Tibial nerve (tissue), 4 donors: ENCODE measurements at regions not wholly inside any gene's neighbourhood (a gene's known extent, or its start where the extent isn't known, plus 50 kb on each side); places are given as distances from the start of the nearest gene placed in this dataset.
"Not testable (repeated sequence)": the region's sequence is repeated elsewhere in the genome, so short reads cannot be mapped to it uniquely, and the experiment has no call there.

ENCODE experiments used
- DNase-seq, 2 donors: peaks; one replicate each; pipeline ENCODE4 v3.0.0-alpha.2; 2019; ENCODE audit warnings: low spot score in 2 of 2
- H3K27ac ChIP-seq, 4 donors: fragments of 200-600 bp; sonication (generic) in 3 of 4; one replicate each; pipeline ENCODE4 v1.5.1; 2017 to 2019; ENCODE audit warnings: mild to moderate bottlenecking in 1 of 4
- H3K27me3 ChIP-seq, 2 donors: fragments of 200-600 bp; sonication (generic) in 1 of 2; one replicate each; pipeline versions ENCODE4 v1.5.1 to v1.6.0; 2017 to 2019
- H3K36me3 ChIP-seq, 3 donors: fragments of 200-600 bp; sonication (generic); one replicate each; pipeline ENCODE4 v1.5.1; 2018 to 2019
- H3K4me1 ChIP-seq, 4 donors: fragments of 200-600 bp; sonication (generic) in 3 of 4; one replicate each; pipeline ENCODE4 v1.5.1; 2017 to 2019
- H3K4me3 ChIP-seq, 4 donors: fragments of 200-600 bp; sonication (generic) in 3 of 4; one replicate each; pipeline ENCODE4 v1.5.1; 2017 to 2019; ENCODE audit warnings: mild to moderate bottlenecking in 1 of 4, moderate library complexity in 1 of 4
- H3K9me3 ChIP-seq, 4 donors: fragments of 200-600 bp; sonication (generic) in 3 of 4; one replicate each; pipeline ENCODE4 v1.5.1; 2017 to 2019
- EP300 ChIP-seq, 2 donors: sonication (generic); formaldehyde crosslinking; IDR thresholded peaks; one replicate each; pipeline ENCODE4 v1.6.1; 2017; ENCODE audit warnings: antibody characterized with exemption in 2 of 2, mild to moderate bottlenecking in 1 of 2
- POLR2A ChIP-seq, 2 donors: fragments of 450-650 bp; IDR thresholded peaks; one replicate each; pipeline ENCODE4 v1.6.1; 2017; ENCODE audit warnings: antibody characterized with exemption in 2 of 2, mild to moderate bottlenecking in 2 of 2, moderate library complexity in 2 of 2
- WGBS, 2 donors: methylation state at CpG; one replicate each; pipeline ENCODE4 v1.1.5; 2018; 5-methylcytosine and 5-hydroxymethylcytosine counted together
- TF ChIP-seq, protein P1 (sequence below), 5 experiments: fragments of 200-600 bp in 3 of 5; fragments of 450-650 bp in 2 of 5; sonication (generic) in 3 of 5; IDR thresholded peaks; one replicate each; pipeline ENCODE4 v1.5.1; 2016 to 2019; ENCODE audit warnings: antibody characterized with exemption in 5 of 5, mild to moderate bottlenecking in 3 of 5, moderate library complexity in 2 of 5

DNA sequence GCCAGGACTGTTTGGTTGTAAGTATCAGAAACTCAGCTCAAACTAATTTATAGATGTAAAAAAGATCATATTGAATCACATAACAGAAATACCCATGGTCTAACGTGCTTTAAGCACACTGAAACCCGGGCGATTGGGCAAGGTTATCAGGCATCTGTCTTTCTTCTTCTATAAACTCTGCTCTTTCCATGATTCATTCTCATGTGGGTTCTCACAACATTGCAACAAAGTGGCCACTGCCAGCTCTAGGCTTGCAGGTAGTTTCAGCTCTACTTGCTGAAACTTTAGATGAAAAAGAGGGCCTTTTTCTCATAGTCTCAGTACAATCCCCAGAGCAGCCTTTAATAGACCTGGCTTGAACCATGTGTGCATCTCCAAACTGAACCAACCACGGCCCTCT is 456.1 kb downstream of the MFSD1 start:
- no peak for TF ChIP-seq EP300 (IDR thresholded peaks at IDR 0.05)
- TF ChIP-seq POLR2A (IDR thresholded peaks at IDR 0.05) = no peak
- TF ChIP-seq, protein P1, sequence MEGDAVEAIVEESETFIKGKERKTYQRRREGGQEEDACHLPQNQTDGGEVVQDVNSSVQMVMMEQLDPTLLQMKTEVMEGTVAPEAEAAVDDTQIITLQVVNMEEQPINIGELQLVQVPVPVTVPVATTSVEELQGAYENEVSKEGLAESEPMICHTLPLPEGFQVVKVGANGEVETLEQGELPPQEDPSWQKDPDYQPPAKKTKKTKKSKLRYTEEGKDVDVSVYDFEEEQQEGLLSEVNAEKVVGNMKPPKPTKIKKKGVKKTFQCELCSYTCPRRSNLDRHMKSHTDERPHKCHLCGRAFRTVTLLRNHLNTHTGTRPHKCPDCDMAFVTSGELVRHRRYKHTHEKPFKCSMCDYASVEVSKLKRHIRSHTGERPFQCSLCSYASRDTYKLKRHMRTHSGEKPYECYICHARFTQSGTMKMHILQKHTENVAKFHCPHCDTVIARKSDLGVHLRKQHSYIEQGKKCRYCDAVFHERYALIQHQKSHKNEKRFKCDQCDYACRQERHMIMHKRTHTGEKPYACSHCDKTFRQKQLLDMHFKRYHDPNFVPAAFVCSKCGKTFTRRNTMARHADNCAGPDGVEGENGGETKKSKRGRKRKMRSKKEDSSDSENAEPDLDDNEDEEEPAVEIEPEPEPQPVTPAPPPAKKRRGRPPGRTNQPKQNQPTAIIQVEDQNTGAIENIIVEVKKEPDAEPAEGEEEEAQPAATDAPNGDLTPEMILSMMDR (IDR thresholded peaks at IDR 0.05) = no peak
- WGBS, 2 donors = 80 to 84% methylated on average over 4 of the region's 4 CpGs

GRCh38 chr3:159258934-159259333 is 457.1 kb downstream of the MFSD1 start:
- Histone ChIP-seq H3K9me3 (no peaks in the 10 kb centered on the region), H3K27ac (no peak overlapping the region), H3K36me3 (no peaks in the 10 kb centered on the region), H3K27me3 (no peaks in the 10 kb centered on the region), H3K4me3 (no peak overlapping the region), H3K4me1 (no peaks in the 10 kb centered on the region)
- WGBS, 2 donors = 58 to 66% methylated on average over 2 of the region's 2 CpGs
- no peak for DNase-seq
- TF ChIP-seq POLR2A (IDR thresholded peaks at IDR 0.05) = no peak
- TF ChIP-seq EP300 (IDR thresholded peaks at IDR 0.05) = no peak
- TF ChIP-seq, protein P1 (IDR thresholded peaks at IDR 0.05) = no peak

More for the DNA sequence above, 456.1 kb downstream of the MFSD1 start:
- Histone ChIP-seq H3K4me3 (no peak overlapping the region), H3K4me1 (no peaks in the 10 kb centered on the region), H3K9me3 (peaks cover 0 to 3% (median 0%) of the 10 kb centered on the region in 4 donors), H3K27ac (no peak overlapping the region), H3K36me3 (no peaks in the 10 kb centered on the region), H3K27me3 (no peaks in the 10 kb centered on the region)
- DNase-seq = no peak

GRCh38 chr3:159260049-159260662 is 458.3 kb downstream of the MFSD1 start:
- 23 to 27% methylated on average over 5 of the region's 5 CpGs for WGBS, 2 donors
- Histone ChIP-seq H3K27ac (no peak overlapping the region), H3K36me3 (no peaks in the 10 kb centered on the region), H3K9me3 (no peaks in the 10 kb centered on the region), H3K4me3 (no peak overlapping the region), H3K27me3 (no peaks in the 10 kb centered on the region), H3K4me1 (no peaks in the 10 kb centered on the region)
- no peak for TF ChIP-seq POLR2A (IDR thresholded peaks at IDR 0.05)
- TF ChIP-seq, protein P1 (IDR thresholded peaks at IDR 0.05) = peak; percentile 52 to 83 (median 65)
- DNase-seq = peak in 1 of 2 donors; percentile 54

- not testable (repeated sequence) for DNase-seq, H3K27ac ChIP-seq, H3K27me3 ChIP-seq, H3K4me3 ChIP-seq, H3K36me3 ChIP-seq, H3K9me3 ChIP-seq, H3K4me1 ChIP-seq
- WGBS, 2 donors = 62 to 65% methylated on average over 4 of the region's 4 CpGs
These were observed 459.5 kb downstream of the MFSD1 start for GRCh38 chr3:159261333-159261732.

DNA sequence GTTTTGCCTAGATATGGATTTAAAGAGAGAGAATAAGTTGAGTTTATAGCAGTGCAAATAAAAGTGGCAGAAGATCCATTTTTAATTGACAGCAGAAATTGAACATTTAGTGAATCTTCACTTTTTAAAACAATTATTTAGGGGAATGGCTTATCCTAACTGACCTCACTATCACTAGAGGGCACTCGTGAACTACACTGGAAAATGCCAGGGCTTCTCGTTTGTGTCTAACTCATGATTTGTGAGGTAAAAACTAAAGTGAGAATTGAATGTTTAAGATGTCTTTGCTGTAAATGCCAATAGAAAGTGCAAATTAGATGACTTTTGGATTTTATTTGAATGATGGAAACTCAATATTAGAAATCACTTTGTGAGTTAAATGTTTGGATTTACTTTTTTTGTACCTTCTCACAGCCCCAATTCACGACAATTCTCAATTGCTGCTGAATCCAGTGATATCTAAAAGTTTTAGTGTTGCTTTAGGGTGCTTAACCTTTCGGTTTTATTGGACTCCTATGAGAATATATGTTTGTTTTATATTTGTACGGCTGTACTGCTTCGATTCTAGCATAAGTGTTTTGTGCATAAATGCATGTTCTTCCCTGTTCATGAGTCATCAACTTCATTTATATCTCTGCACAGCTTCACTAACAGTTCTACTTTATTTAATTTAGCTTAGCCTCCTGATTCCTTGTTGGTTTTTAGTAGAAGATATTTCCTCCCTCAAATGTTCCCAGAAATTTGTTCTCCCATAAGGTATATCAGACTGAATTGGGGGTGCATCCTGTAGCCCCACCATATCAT is 462.1 kb downstream of the MFSD1 start:
- no peaks in the 10 kb centered on the region for H3K27me3 ChIP-seq
- peak in 1 of 2 donors; percentile 35 for DNase-seq
- H3K36me3 ChIP-seq = no peaks in the 10 kb centered on the region
- TF ChIP-seq POLR2A (IDR thresholded peaks at IDR 0.05) = no peak
- TF ChIP-seq, protein P1 (IDR thresholded peaks at IDR 0.05) = peak; percentile 47 to 67 (median 61)
- no peak for TF ChIP-seq EP300 (IDR thresholded peaks at IDR 0.05)
- no peak overlapping the region for H3K27ac ChIP-seq
- WGBS, 2 donors = 21 to 22% methylated on average over 6 of the region's 6 CpGs
- no peak overlapping the region for H3K4me3 ChIP-seq
- H3K4me1 ChIP-seq = no peaks in the 10 kb centered on the region
- H3K9me3 ChIP-seq = no peaks in the 10 kb centered on the region
